Stimulated activated naive CD8-positive, alpha-beta T cell treated with anti-CD3 and anti-CD28 coated beads, Interleukin-15, amount 100 ng/mL, for 72 hours (primary cell): ENCODE measurements at regions not wholly inside any gene's neighbourhood (a gene's known extent, or its start where the extent isn't known, plus 50 kb on each side); places are given as distances from the start of the nearest gene placed in this dataset.
A peak's percentile ranks its signal among the peaks of the same experiment; 100 is the strongest.
"Not testable (repeated sequence)": the region's sequence is repeated elsewhere in the genome, so short reads cannot be mapped to it uniquely, and the experiment has no call there.

ENCODE experiments used
- ATAC-seq: fragments of 150-1000 bp; cut with Tn5 transposase; 2 replicates; pipeline ENCODE4 v1.10.0; 2021; ENCODE audit warnings: mild to moderate bottlenecking, moderate library complexity
- DNase-seq, 2 donors: peaks; one replicate each; pipeline ENCODE4 v3.0.0; 2021 to 2022
- H3K27ac Mint-ChIP-seq, 2 donors: one replicate each; pipeline ENCODE4 v1.8.0; 2022; ENCODE audit warnings: mild to moderate bottlenecking in 2 of 2, mixed read lengths in 2 of 2, moderate library complexity in 2 of 2
- H3K27me3 Mint-ChIP-seq: one replicate; pipeline ENCODE4 v1.8.0; 2022; ENCODE audit warnings: mixed read lengths
- H3K4me1 Mint-ChIP-seq: one replicate; pipeline ENCODE4 v1.8.0; 2022; ENCODE audit warnings: mild to moderate bottlenecking, mixed read lengths
- H3K4me3 Mint-ChIP-seq, 2 donors: one replicate each; pipeline ENCODE4 v1.8.0; 2022; ENCODE audit warnings: mild to moderate bottlenecking in 2 of 2, mixed read lengths in 2 of 2, moderate library complexity in 1 of 2
- H3K9me3 Mint-ChIP-seq, 2 donors: one replicate each; pipeline ENCODE4 v1.8.0; 2022; ENCODE audit warnings: mixed read lengths in 2 of 2

DNA sequence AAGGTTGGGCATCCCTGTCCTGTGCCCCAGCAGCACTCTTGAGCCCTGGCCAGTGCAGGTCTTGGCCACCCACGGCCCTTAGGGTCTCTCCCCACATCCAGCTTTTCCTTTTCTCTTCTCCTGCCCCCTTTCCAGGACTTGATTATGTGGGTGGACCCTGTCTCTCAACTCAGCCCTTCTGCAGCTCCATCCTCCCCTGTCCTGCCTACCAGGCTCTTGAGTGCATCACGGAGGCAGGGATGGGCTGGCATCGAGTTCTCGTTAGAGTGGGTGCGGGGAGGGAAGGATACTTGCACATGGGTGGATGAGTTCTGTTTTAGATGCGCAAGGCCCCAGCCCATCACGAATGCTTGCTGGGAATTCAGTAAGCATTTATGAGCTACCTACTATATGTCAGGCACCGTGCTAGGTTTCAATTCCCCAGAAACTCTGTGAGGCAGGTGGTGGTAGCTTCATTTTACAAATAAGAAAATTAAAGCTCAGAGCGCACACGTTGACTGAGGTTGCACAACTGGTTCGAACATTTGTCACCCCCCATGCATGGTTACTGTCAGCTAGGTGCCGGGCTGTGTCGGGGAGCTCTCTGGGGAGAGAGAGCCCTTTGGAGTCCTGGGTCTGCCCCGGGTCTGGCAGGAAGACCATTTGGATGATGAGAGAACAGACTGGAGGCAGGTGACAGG, 144.6 kb upstream of the PITX1 start:
- H3K9me3 Mint-ChIP-seq = no peaks in the 10 kb centered on the region
- no peak overlapping the region for H3K4me3 Mint-ChIP-seq
- no peak for DNase-seq
- H3K27me3 Mint-ChIP-seq = peaks cover 20% of the 10 kb centered on the region
- no peak for ATAC-seq
- H3K4me1 Mint-ChIP-seq = no peaks in the 10 kb centered on the region
- H3K27ac Mint-ChIP-seq = peak overlapping the region in 1 of 2 donors; percentile 35

DNA sequence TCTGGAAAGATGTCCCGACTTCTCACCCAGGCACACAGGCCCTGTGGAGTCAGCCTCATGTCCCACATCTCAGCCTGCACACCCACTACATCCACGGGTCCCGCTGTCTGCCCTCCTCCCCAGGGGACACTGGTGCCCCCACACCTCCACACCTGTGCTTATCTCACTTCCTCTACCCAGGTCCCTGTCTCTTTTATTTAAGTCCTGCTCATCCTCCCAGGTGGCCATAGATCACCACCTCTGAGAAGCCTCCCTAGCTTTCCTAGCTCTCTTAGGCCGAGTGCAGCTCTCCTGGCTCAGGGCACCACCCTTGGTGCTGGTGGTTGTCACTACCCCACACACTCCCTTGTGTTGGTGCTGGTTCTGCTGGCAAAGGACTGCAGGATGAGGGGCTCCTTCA, 143.6 kb upstream of the PITX1 start:
- Mint-ChIP-seq H3K4me1 (no peaks in the 10 kb centered on the region), H3K27me3 (peaks cover 31% of the 10 kb centered on the region), H3K4me3 (no peak overlapping the region), H3K27ac (peak overlapping the region in 1 of 2 donors; percentile 45), H3K9me3 (no peaks in the 10 kb centered on the region)
- no peak for DNase-seq
- ATAC-seq = peak; percentile 29

- H3K4me1 Mint-ChIP-seq = no peaks in the 10 kb centered on the region
- H3K9me3 Mint-ChIP-seq = no peaks in the 10 kb centered on the region
- peaks cover 37% of the 10 kb centered on the region for H3K27me3 Mint-ChIP-seq
- ATAC-seq = peak; percentile 28
- no peak overlapping the region for H3K4me3 Mint-ChIP-seq
- peak overlapping the region in 1 of 2 donors; percentile 45 for H3K27ac Mint-ChIP-seq
- no peak for DNase-seq
These were observed 143.0 kb upstream of the PITX1 start for GRCh38 chr5:135176991-135177390.

- no peak for DNase-seq
- ATAC-seq = no peak
- H3K27ac Mint-ChIP-seq = no peak overlapping the region
- no peaks in the 10 kb centered on the region for H3K9me3 Mint-ChIP-seq
- H3K4me1 Mint-ChIP-seq = no peaks in the 10 kb centered on the region
- H3K27me3 Mint-ChIP-seq = peaks cover 58% of the 10 kb centered on the region
- no peak overlapping the region for H3K4me3 Mint-ChIP-seq
These were observed 140.5 kb upstream of the PITX1 start for GRCh38 chr5:135174315-135175096.

DNA sequence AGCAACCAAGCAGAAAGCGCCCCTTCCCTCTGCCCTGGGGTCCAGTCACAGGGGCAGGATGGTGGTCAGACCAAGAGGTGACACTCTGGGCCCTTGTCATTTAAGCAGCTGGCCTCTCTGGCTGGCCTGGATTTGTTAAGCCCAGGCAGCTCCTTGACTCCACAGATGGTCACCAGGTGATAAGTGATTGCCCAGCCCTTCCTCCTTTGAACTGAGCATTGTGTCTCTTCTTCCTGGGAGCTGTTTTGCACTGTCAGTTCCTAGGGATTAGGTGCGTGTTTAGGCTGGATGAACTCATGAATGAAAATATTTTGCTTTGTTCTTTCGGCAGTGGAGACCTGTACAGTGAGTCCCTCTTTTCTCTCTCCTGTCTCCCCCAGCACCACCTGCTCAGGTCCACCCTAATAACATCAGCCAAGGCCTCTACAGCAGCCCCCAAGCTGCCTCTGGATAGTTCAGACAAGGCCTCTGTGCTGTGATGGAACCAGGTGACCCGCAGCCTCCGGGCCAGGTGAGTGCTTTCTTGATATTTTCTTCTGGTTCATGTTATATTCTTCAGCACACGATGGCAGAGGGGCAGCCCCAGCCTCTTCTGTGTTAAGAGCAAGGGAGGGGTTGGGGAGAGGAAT, 139.7 kb upstream of the PITX1 start:
- Mint-ChIP-seq H3K4me1 (no peaks in the 10 kb centered on the region), H3K27me3 (peaks cover 61% of the 10 kb centered on the region), H3K9me3 (no peaks in the 10 kb centered on the region), H3K27ac (no peak overlapping the region), H3K4me3 (no peak overlapping the region)
- ATAC-seq (no peak), DNase-seq (no peak)

DNA sequence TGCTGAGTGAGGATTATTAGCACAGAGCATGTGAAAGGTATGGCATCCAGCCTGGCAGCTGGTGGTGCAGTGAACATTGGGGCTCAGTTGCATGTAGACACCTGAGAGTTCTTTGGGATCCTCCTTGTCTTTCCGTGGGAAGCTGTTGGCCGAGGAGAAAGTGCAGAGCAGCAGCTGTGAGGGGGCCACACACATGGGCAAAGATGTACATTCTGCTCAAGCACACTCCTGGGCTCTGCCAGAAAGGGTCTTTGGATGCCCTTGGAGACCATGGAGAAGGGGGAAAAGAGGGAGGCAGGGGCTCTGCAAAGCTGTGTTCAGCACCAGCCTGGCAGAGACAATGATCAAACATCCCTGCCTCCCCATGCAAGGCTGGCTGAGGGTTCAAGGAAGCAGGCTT, 138.7 kb upstream of the PITX1 start:
- no peaks in the 10 kb centered on the region for H3K4me1 Mint-ChIP-seq
- DNase-seq (no peak), ATAC-seq (no peak)
- peaks cover 65% of the 10 kb centered on the region for H3K27me3 Mint-ChIP-seq
- peak overlapping the region in 1 of 2 donors; percentile 43 for H3K27ac Mint-ChIP-seq
- no peaks in the 10 kb centered on the region for H3K9me3 Mint-ChIP-seq
- no peak overlapping the region for H3K4me3 Mint-ChIP-seq

DNA sequence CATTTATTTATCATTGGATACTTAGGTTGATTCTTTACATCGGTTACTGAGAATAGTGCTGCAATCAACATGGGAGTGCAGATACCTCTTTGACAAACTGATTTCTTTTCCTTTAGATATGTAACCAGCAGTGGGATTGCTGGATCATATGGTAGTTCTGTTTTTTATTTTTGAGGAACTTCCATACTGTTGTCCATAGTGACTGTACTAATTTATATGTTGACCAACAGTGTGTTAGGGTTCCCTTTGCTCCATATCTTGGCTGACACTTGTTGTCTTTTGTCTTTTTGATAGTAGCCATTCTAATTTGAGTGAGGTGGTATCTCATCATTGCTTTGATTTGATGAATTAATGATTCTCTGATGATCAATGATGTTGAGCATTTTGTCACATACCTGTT, 137.3 kb upstream of the PITX1 start:
- Mint-ChIP-seq H3K9me3 (no peaks in the 10 kb centered on the region), H3K27me3 (peaks cover 60% of the 10 kb centered on the region), H3K4me3 (no peak overlapping the region), H3K4me1 (no peaks in the 10 kb centered on the region), H3K27ac (no peak overlapping the region)
- ATAC-seq (no peak), DNase-seq (no peak)

DNA sequence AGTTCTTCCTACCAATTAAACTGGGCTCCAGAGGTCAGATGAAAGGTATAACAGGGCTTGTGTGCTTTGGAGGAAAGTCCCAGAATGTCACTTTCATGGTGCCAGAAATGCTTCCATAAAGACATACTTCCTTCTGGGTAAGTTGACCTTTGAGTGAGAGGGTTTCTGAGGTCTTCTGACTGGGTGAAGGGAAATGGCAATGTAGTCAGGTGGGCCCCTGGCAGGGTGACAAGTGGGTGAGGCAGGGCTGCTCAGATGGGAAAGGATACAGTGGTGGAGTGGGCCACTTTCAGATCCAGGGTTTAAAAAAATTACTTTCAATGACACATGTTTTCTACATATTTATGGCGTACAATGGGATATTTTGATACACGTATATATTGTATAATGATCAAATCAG, 136.5 kb upstream of the PITX1 start:
- H3K27ac Mint-ChIP-seq = no peak overlapping the region
- H3K4me1 Mint-ChIP-seq = no peaks in the 10 kb centered on the region
- no peak overlapping the region for H3K4me3 Mint-ChIP-seq
- ATAC-seq (no peak), DNase-seq (no peak)
- H3K27me3 Mint-ChIP-seq = peaks cover 68% of the 10 kb centered on the region
- no peaks in the 10 kb centered on the region for H3K9me3 Mint-ChIP-seq

DNA sequence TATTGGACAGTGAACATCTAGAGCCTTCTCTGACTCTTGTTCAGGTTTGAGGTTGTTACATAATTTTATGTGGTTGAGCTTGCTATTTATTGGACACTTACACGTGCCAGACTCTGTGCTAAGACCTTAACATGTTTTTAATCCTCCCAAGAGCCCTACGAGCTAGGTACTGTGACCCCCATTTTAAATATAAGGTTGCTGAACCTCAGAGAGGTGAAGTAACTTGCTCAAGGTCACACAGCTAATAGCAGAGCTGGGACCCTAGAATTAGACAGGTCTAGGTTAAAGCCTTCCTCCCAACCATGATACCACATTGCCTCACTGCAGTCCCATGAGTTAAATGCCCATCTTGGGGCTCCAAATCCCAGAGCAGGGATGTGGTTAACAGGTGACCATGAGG, 135.7 kb upstream of the PITX1 start:
- Mint-ChIP-seq H3K4me1 (no peaks in the 10 kb centered on the region), H3K27me3 (peaks cover 70% of the 10 kb centered on the region), H3K4me3 (no peak overlapping the region), H3K9me3 (no peaks in the 10 kb centered on the region), H3K27ac (no peak overlapping the region)
- DNase-seq (no peak), ATAC-seq (no peak)

DNA sequence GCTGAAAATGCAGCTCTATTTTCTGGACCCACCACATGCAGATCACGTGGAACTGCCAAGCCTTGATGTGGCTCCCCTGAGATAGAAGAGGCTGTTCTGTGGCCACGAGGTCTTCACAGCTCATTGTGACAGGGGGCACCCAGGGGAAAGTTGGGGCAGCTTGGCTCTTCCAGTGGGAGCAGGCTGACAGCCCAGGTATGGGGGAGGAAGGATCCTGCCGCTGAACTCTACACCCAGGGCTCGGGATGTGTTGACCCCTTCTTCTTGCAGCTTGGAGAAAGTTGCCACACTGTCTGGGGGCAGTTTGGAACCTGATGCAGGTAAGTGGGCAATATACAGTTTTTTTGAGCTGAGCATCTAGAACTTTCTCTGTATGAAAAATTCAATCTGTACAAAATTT, 133.6 kb upstream of the PITX1 start:
- no peaks in the 10 kb centered on the region for H3K9me3 Mint-ChIP-seq
- peaks cover 65% of the 10 kb centered on the region for H3K27me3 Mint-ChIP-seq
- ATAC-seq (no peak), DNase-seq (no peak)
- peak overlapping the region in 1 of 2 donors; percentile 25 for H3K27ac Mint-ChIP-seq
- no peak overlapping the region for H3K4me3 Mint-ChIP-seq
- no peaks in the 10 kb centered on the region for H3K4me1 Mint-ChIP-seq

GRCh38 chr5:135164873-135165614, 131.0 kb upstream of the PITX1 start:
- not testable (repeated sequence) for H3K4me1 Mint-ChIP-seq, H3K4me3 Mint-ChIP-seq, H3K27ac Mint-ChIP-seq, ATAC-seq, DNase-seq
- H3K9me3 Mint-ChIP-seq = peaks cover 0 to 13% of the 10 kb centered on the region in 2 donors
- peaks cover 52% of the 10 kb centered on the region for H3K27me3 Mint-ChIP-seq

DNA sequence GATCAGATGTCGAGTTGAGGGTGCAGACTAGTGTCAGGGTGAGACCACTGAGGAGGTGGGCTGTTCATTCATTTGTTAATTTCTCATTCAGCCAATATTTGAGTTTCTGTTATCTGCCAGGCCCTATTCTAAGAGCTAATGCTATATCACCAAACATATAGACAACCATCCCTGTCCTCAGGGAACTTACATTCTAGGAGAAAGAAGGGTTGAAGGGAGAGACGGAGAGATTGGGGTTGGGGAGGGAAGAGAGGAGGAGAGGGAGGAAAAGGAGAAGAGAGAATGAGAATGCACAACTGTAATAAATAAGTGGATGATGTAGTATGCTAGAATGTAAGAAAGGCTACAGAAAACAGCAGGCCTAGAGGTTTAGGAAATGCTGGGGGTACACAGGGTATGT, 129.9 kb upstream of the PITX1 start:
- DNase-seq (no peak), ATAC-seq (no peak)
- H3K4me3 Mint-ChIP-seq = no peak overlapping the region
- peaks cover 49% of the 10 kb centered on the region for H3K27me3 Mint-ChIP-seq
- H3K9me3 Mint-ChIP-seq = peaks cover 8 to 24% of the 10 kb centered on the region in 2 donors
- no peaks in the 10 kb centered on the region for H3K4me1 Mint-ChIP-seq
- H3K27ac Mint-ChIP-seq = no peak overlapping the region

GRCh38 chr5:135163391-135163790, 129.4 kb upstream of the PITX1 start:
- H3K27me3 Mint-ChIP-seq = peaks cover 43% of the 10 kb centered on the region
- peaks cover 13 to 28% of the 10 kb centered on the region in 2 donors for H3K9me3 Mint-ChIP-seq
- DNase-seq = no peak
- no peaks in the 10 kb centered on the region for H3K4me1 Mint-ChIP-seq
- H3K27ac Mint-ChIP-seq = no peak overlapping the region
- ATAC-seq = no peak
- no peak overlapping the region for H3K4me3 Mint-ChIP-seq

DNA sequence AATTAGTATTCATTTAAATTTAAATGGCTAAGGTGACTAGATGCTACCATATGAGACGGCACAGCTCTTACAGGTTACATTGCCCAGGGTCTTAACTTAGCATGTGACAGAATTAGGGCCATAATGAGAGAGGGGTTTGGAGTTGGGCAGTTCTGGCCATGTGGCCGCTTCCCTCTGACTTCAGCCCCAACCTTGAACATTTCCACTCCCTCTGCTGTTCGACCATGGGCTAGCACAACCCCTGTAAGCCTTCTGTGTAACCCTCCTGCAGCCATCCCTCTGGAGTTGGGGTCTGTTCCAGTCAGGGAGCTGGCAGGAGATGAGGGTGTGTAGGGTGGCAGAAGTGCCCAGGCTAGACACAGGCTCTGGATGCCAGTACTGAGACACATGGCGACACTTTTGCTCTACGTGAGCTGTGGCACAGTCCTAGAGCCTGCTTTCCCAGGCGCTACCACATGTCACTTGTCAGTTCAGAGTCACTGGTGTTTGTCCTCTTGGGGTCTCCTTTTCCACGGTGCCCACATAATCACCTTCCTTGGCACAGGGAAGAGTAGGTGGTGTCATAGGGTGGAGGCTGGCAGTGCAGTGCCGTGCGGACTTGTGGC, 128.7 kb upstream of the PITX1 start:
- ATAC-seq (no peak), DNase-seq (no peak)
- Mint-ChIP-seq H3K27ac (no peak overlapping the region), H3K9me3 (peaks cover 13 to 34% of the 10 kb centered on the region in 2 donors), H3K27me3 (peaks cover 41% of the 10 kb centered on the region), H3K4me3 (no peak overlapping the region), H3K4me1 (no peaks in the 10 kb centered on the region)

DNA sequence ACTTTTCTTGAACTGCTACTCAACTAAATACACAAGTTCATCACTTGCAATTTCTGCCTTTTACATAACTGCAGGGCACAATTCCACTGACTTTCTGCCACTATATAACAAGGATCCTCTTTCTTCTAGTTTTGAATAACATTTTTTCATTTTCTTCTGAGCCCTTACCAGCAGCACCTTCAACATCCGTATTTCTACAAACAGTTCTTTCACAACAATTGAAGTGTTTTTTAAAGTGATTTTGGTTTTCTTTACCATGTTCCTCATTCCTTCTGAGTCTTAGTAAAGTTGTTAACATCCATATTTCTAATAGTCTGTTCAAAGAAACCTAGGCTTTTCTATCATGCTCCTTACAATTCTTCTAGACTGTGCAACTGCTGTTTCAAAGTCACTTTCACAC, 127.2 kb upstream of the PITX1 start:
- Mint-ChIP-seq H3K4me1 (no peaks in the 10 kb centered on the region), H3K9me3 (peaks cover 13 to 46% of the 10 kb centered on the region in 2 donors), H3K27ac (no peak overlapping the region), H3K27me3 (peaks cover 33% of the 10 kb centered on the region), H3K4me3 (no peak overlapping the region)
- DNase-seq (no peak), ATAC-seq (no peak)
